GM21390 (cell line): ENCODE measurements at regions not wholly inside any gene's neighbourhood (a gene's known extent, or its start where the extent isn't known, plus 50 kb on each side); places are given as distances from the start of the nearest gene placed in this dataset.

Experiments
- ATAC-seq: cut with Tn5 transposase; IDR thresholded peaks from one replicate; pipeline ENCODE4 v1.9.1; 2021; ENCODE audit not compliant: unreplicated experiment

GRCh38 chr21:27265949-27266348, 299.1 kb upstream of the ADAMTS5 start:
- no peak for ATAC-seq

DNA sequence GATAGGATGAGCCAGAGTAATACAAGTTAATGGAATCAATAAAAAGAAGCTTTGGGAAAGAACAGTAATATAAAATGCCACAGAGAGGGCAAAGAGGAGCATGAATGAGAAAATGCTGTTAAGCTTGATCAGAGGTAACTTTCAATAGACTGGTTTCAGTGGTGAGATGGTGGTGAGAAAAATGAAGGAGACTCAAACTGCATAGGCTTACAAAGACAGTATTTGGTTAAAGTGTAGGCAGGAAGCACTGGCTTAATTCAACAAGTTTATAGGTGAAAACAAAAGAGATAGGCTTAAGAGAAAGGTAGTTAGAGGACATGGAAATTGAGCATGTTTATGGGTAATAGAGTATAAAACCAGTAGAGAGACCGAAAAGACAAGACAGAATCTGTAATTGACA, 298.6 kb upstream of the ADAMTS5 start:
- ATAC-seq, result no peak

GRCh38 chr21:27261676-27262075, 294.8 kb upstream of the ADAMTS5 start:
- ATAC-seq, result no peak

DNA sequence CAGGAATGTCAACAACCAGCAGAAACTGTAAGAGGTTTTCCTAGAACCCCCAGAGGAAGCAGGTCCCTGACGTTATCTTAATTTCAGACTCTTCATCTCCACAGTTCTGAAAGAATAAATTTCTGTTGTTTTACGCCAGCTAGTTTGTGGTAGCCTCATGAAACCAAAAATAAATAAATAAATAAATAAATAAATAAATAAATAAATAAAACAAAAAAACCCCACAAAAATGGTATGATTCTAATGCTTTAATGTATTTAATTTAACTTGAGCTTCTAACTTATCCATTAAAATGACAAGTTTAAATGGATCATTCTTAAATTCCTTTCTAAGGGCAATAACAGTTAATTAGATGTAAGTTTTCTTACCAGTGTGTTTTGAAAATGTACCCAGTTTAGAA, 293.8 kb upstream of the ADAMTS5 start:
- no peak for ATAC-seq

DNA sequence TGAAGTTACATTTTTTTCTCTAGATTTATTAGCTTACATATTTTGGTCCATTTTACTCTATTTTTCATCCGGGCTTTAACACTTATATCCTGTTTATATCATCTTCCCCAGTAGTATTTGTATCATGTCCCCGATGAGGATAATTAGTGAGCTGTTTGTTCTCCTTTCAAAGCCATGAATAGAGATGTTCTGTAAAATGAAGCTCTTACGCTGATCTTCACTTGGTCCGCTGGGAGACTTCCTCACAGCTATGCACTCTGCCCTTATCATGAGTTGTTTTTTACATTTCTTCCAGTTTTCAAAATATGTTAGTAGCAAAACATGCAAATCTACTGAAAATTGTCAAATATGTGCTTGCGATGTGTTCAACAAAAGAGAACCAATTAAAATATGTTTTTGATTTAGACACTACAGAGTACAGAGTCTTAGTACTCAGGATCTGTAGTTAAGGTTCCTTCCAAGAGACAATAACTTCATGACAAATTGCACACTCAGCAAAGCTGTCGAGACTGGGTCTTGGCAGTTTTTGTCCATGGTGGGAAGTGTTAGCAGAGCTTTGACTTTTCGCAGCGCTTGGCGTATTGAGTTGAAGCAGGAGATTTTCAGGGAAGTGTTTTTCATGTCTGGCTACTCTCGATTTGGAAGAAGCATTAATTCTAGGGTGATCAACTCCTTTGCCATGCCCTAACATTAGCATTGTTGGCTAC, 292.0 kb upstream of the ADAMTS5 start:
- ATAC-seq, result no peak

- ATAC-seq, result no peak
Observed at GRCh38 chr21:27257908-27258556, 291.1 kb upstream of the ADAMTS5 start.

DNA sequence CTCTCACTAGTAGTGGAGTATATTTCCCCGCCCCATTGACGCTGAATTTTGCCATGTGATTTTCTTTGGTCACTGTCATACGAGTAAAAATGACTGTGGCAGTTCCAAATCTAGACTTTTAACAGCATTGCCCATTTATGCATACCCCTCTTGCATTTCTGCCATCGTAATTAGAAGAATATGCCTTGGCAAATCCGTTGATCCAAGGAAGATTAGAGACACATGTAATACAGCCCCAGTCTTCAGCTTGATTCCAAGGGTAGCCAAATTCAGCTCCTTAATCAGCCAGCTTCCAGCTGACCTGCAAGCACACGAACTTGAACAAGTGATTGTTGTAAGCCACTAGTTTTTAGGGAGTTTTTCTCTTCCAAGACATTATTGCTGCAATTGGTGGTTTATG, 290.3 kb upstream of the ADAMTS5 start:
- no peak for ATAC-seq

GRCh38 chr21:27251752-27252151, 284.9 kb upstream of the ADAMTS5 start:
- no peak for ATAC-seq

DNA sequence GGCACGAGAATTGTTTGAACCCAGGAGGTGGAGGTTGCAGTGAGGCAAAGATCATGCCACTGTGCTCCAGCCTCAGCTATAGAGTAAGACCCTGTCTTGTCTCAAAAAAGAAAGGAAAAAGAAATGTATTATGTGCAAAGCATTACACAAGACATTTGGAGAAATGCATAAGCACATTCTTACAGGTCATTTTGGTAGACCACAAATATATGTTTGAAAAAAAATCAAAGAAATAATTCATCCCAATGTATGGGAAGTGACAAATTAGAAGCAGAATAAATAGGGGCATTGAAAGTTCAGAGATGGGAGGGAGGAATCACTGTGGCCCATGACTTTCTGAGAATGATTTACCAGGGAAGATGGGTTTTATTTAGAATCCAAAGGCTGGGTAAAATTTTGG, 283.5 kb upstream of the ADAMTS5 start:
- ATAC-seq, result no peak

GRCh38 chr21:27248814-27249213, 281.9 kb upstream of the ADAMTS5 start:
- no peak for ATAC-seq

- no peak for ATAC-seq
Observed at GRCh38 chr21:27246741-27247140, 279.9 kb upstream of the ADAMTS5 start.

DNA sequence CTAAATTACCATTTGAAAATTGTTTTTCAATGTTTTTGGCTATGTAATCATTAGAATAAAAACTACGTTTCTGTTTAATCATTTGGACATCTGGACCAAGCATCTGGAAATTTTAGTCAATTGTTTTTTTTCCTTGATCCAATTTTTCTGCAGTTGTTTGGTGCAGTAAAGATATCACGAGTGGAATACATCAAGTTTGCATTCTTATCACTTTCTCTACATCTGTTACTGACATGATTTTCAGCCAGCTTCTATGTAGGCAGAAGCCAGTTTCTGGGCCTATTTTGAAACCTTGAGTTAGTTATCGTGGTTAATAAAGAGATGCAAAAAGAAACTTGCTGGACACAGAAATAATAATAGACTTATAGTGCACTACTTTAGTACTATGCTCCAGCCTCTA, 277.9 kb upstream of the ADAMTS5 start:
- no peak for ATAC-seq

GRCh38 chr21:27244352-27244751, 277.5 kb upstream of the ADAMTS5 start:
- ATAC-seq, result no peak

DNA sequence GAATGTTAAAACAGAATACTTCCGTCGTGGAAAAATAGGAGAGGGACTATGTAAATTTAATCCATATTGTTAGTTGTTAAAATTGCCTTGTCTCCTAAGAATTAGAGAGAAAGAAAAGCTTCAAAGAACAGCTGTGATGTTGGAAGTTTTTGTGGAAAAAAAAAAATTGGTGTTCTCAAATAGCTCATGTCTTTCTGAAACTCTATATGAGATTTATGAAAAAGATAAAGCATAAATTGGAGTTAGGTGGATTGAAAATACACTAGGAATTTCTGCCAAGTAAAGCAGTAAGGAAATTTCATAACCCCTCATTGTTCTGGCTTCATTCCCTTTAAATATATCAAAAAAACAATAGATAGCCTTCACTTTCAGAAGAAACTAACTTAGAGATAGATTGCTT, 274.0 kb upstream of the ADAMTS5 start:
- no peak for ATAC-seq

DNA sequence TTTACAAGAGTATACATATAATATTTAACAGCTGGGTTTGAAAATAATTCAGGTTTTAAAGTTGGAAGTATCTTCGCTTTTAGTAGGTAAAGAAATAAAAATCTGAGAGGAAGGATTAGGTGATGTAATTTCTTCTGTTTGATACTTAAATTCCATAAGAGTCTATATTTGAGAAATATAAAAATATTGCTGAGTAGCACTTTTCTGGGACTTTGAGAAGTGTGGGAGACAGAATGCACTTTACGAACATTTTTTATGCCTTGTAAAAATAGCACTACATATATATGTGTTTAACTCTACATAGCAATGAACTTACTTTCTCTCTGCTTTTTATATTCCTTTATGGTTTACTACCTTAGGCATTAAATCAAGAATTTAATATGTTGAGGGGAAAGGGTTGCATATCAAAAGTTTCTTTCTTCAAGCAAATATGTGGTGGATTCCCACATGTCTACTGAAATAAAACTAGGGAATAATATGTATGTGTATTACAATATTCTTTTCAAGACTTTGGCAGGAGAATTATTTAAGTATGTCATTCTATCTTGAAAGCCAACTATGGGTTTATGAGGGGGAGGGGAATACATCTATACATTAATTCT, 266.7 kb upstream of the ADAMTS5 start:
- ATAC-seq, result no peak

GRCh38 chr21:27225940-27226339, 259.1 kb upstream of the ADAMTS5 start:
- ATAC-seq, result no peak

DNA sequence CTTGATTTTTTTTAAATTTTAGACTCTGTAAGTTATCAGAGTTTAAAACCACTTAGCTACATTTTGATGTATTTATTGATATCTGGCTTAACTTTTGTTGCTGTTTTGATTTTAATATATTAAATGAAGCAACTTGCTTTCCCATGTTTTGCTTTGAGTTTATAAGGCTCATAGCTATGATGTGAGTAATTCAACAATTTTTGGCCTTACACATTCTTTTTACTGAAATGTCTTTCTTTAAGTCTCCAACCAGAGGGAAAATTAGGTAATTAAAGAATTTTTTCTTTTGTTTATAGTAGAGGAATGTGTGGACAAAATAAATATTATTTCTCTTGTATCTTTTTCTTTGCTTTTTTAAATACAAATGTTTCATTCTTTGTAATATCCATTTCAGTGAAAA, 258.3 kb upstream of the ADAMTS5 start:
- no peak for ATAC-seq

DNA sequence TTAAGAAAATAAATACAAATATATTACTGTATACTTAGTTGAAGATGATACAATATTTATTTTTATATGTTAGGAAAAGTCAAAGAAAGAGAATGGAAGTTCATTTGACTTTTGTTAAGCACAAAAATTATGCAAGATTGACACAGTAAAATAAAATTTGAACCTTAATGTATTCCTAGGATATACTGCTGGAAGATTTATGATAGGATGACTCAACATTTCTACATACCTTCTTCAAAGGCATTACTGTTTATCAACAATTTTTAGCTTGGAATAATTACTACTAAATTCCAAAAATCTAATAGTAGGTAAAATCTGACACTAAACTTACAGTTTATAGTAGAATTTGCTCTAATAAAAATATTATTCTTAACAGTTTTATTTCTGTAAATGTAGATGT, 257.3 kb upstream of the ADAMTS5 start:
- ATAC-seq, result no peak

DNA sequence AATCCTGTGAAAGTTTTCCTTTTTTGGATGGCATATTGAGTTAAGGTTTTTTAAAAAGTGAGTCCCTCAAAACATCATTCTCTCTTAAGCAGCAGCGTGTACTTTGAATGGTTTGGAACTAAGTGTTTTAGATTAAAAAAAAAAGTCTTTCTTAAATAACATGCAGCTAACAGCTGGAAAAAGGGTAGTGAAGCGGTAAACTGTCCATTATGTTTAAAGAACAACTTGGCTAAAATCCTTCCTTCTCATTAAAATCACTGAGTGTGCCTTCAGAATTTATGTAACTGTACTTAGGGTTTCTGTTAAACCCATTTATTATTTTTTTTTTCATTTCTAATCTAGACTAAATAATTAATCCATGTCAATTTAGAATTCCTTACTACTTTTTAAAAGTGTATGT, 254.2 kb upstream of the ADAMTS5 start:
- no peak for ATAC-seq

GRCh38 chr21:27220416-27220815, 253.5 kb upstream of the ADAMTS5 start:
- no peak for ATAC-seq

GRCh38 chr21:27219068-27219467, 252.2 kb upstream of the ADAMTS5 start:
- no peak for ATAC-seq

DNA sequence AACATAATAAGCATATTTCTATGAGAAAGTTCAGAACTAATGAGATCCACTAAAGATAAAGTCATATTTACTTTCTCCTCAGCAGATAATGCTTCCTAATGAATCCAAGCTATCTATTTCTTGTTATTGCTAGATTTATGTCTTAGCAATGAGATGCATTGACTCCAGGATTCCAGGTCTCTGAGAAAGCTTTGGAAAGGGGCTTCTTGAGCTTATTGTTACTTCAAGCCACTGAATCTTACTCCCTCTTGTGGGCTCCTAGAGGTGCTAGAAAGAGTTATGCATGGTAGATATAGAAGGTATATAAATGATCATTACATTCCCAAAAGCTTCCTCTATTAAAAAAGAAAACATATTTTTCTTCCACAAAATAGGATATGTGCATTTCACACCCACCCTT, 246.4 kb upstream of the ADAMTS5 start:
- ATAC-seq, result no peak

DNA sequence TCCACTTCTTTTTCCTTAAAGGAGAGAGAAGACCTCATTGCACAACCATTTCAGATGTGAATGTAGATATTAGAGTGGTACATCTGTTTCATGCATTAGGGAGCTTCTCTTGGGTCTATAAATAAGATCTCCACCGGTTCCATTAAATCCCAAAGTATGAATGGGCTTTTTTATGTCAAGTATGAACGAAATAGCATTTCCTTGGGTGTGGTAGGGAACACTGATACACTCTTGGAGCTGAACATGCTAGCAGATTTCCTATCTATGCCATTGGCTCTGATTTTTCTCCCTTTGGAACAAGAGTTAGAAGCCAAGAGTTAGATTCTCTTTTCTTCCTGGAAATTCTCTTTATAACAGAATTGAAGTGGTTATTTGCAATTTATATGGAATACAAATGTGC, 245.6 kb upstream of the ADAMTS5 start:
- no peak for ATAC-seq
